Forelimb muscle (tissue), 1 donor: ENCODE measurements at regions not wholly inside any gene's neighbourhood (a gene's known extent, or its start where the extent isn't known, plus 50 kb on each side); places are given as distances from the start of the nearest gene placed in this dataset.

Experiments used
- DNase-seq: peaks from one replicate; pipeline ENCODE4 v3.0.0-alpha.2; 2013; ENCODE audit warnings: low read depth

DNA sequence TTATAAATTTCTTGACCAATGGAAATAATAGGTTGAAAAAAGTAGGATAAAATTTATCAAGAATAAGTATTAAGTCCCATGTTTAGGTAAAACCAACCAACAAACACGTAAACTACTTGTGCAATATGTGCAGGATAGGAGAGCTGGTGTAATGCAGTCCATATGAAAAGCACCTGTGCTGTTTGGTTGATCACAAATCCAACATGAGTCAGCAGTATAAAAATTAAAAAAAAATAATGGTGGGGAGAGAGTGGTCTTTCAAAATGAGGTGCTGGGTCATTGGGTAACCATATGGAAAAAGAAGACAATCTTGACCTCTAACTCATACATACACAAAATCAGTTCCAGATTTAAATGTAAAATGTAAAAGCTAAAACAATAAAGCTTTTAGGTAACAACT is 181.8 kb downstream of the HS3ST3B1 start:
- no peak for DNase-seq

DNA sequence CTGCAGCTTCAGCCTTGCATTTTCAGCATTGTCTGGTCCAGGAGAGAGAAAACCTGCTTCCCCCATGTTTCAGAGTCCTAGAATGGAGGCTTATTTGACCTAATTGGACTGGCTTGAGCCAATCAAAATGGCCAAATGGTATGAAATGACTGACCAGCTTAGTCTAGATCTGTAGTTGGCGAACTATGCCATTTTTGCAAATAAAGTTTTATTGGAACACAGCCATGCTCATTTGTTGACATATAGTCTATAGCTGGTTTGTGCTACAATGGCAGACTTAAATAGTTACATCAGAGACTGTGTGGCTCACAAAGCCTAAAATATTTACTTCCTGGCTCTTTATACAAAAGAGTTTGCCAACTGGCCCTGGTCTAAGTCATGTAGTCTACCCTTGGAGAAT is 180.8 kb downstream of the HS3ST3B1 start:
- no peak for DNase-seq

DNA sequence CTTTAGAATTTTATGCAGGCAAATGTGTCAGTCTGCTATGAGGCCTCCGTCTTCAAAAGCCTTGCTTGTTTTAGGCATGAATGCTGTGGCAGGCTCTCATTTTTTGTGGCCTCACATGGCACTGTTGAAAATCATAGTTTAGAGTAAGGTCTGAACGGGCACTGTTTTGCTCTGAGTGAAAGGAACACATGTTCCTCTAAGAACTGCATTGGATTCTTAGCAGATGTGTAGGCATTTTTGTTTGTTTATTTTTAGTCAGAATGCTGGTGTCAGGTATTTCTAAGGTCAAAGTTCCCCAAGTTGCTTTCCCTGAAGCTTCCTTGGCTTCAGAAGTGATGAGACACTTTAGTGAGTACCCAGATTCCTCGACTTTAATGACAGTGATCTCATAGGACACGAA is 173.7 kb downstream of the HS3ST3B1 start:
- no peak for DNase-seq

DNA sequence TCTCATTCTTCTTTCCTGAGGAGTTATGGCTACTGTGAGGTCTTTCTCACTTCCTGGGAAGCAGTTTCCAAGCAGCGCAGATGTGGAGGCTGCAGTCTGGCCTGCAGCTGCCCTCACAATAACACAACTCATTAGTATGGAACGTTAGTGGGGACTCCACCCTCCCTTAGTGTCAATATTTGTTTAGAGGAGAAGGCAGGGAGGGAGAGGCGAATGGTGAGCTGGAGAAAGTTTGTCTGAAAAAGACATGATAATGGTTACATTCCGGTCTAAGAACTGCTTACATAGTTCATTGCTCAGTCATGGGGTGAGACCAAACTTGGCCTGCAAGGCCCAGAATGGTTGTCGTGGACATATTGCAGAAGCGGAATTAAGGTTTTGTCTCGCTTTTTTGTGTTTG is 170.2 kb downstream of the HS3ST3B1 start:
- no peak for DNase-seq

DNA sequence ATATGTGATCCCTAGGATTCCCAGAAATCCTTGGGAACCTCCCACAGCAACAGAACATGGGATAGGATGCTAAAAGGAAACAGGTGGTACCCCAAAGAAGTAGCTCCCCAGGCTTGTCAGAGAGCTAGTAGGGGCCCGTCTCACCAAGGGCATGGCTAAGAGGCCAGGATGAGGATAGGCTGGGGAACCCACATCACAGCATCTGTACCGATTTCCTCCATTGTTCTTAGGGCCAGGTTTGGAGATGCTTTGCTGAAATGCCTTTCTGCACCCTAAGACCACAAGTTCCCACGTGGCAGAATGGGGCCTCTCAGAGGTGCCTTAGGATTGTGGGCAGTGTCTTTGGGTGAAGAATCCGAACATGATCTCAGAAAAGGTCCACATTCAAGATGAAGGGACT is 169.5 kb downstream of the HS3ST3B1 start:
- no peak for DNase-seq

DNA sequence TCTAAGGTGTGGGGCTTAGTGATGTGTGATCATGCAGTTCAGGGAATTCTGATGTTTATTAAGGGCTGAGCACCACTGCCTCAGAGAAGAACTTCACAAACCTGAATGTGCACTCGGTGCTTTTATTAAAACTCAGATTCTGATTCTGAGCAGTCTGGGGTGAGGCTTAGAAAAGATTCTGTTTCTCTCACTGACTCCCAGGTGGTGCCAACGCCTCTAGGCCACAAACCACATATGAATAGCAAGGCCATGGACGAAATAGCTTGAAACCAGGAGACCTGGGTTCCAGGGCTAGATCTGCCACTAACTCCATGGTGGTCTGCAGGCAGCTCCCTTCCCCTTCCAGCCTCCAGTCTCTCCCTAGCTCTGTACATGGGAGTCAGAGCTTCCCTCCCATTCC is 169.1 kb downstream of the HS3ST3B1 start:
- no peak for DNase-seq

DNA sequence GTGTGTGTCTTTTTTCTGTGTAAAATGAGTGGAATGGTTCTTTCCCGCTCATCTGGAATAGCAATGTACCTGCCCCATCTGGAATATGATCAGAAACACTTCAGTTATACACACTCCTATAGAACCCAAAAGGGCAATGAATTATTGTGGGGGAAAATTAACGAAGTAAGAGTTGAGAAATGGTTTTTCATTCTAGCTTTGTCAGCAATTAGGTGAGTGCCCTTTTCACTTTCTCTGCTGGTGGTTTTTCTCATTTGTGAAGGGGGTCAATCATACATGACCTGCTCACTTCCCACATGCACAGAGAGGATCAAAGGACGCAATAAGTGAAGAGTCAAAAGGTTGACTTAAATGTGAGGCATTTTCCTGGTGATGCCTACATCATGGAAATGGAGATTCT is 168.0 kb downstream of the HS3ST3B1 start:
- DNase-seq = no peak

DNA sequence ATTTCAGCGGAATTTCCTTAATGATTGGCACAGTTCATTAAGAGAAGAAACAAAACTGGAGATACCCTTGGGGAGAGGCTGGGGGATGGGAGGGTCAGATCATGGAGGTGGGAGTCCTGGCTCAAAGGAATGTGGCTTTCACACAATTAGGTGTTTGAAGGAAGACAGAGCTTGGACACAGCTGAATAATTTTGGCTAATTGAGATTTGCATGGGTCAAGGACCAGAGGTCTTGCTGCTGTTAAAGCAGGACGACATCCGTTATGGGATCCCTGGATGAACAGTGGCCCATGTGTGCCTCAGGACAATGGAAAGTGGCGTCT is 160.3 kb downstream of the HS3ST3B1 start:
- no peak for DNase-seq

DNA sequence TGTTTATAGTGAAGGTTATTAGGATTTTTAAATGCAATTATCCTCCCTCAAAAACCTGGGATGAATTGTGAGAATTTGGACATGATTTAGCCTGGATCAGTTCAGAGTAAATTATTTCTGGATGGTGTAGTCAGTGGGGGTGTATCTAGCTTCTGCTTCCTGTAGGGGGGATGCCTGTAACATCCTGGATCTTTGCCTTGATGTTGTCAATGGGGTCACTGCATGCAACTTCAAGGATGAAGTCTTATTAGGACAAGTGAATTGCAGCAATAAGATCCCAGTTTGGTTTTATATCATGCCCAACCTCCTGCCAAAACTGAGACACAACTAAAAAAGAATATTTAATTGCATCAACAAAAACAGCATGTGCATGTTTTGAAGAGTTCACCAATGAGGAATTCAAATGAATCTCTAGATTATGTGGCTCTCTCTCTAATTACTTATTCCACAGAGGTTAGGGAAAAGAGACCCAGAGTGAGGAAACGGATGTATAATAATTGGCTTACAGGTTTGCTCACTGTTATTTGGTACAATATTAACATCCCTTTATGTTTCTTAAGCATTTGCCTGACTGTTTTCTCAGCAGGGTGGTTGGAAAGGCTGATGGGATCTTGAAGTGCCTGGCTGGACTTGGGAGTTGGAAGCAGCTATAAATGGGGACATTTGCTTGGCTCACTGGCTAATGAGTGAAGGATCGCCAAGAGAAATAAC is 159.8 kb downstream of the HS3ST3B1 start:
- no peak for DNase-seq

DNA sequence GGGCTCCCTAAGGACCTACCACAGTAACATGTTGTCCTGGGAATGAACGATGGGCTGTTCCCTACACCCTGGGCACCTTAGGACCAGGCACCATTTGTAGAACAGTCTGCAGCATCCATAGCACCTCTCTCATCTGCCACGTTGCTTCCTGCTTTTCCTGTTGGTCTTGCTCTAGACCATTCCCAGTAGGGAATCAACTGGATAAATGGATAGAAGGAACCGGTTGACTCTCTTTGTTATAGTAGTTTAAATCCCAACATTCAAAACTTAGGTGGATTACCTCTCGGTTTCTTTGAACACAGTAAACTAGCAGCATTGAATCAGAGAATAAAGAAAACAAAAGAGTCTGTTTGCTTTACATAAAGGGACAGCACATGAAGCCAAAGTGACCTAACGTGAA is 159.1 kb downstream of the HS3ST3B1 start:
- no peak for DNase-seq

DNA sequence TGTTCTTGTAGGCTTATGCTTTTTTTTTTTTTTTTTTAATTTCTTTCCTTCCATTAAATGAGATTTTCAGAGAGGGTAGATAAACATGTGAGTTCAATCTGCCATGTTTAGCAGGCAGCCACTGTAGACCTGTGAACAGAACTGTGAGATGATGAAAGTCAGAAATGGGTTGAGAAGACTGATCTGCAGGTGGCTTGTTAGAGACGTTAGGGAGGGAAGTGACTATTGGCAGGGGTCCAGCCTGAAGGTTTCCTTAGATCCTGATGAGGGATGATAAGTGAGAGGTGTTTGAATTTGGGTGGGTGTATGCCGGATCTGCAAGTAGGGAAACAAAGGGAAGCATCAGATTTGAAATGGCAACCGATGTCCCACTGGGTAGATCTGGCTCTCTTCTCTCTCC is 157.8 kb downstream of the HS3ST3B1 start:
- no peak for DNase-seq

DNA sequence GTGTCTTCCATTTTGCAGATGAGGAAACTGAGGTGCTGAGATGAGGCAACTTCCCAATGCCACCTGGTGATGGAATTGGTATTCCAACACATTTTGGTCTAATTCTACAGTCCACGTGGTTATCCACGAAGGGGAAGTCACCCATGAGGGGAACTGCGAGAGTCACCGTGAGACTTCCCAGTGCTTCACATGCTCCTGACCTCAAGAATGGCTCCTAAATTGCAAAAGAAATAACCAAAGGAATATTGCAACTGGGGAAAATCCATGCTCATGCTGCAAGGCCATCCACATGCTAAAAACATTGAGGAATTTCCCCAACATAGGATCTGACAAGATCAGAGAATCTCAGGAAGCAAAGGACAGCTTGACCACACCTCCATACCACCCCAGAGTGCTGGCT is 153.9 kb downstream of the HS3ST3B1 start:
- DNase-seq = no peak

DNA sequence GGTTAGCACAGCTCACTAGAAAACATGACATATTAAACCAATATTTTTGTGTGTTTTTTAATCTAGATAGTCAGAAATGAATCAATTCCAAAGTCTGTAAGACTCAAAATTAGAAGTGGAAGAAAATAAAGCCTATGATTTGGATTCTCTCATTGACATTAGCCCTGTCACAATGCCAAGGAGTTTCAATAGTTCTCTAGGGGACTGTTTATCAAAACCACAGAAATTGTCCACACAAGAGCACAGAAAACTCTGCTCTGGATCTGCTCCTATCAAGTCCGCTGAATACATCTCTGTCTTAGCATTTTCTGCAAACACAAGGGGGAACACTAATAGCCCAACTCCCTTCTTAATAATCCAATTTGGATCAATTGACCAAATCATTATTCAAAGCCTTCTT is 152.0 kb downstream of the HS3ST3B1 start:
- DNase-seq = no peak

DNA sequence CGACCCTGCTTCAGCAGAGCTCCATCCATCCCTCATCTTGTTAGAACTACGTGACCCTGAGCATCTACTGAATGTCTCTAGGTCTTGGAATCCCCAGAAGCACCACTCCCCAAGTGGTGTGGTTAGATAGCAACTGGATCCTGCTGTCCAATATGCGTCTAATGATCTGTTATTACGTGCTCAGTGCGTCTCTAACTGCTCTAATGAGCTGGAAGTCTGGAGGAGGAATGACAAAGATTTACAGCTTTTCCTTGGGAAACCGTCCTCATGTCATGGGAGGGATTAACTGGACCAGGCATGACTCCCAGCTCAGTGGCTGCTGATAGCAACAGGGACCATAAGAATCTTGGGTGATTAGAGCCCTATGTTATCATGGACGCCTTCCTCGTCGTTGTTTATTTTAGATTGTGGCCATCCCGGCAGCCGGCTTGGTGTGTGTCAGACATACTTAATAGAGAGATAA is 150.9 kb downstream of the HS3ST3B1 start:
- no peak for DNase-seq

DNA sequence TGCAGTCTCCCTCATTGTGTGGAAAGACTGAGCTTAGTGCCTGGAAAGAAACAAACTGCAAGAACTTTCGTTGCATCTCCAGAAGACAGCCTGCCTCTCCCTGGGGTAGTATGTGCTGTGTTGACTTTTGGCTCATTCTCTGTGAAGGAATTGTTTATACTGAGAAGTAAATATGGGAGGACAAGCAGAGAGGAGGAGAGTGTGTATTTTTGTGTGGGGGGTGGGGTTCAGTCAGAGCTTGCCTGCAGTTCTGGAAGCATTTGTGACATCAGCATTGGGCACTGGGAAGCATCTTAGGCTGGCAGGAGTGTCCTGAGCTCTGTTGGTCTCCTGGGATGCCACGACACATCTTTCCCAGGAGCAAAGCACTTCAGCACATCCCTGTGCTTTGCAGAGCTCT is 147.9 kb downstream of the HS3ST3B1 start:
- no peak for DNase-seq

DNA sequence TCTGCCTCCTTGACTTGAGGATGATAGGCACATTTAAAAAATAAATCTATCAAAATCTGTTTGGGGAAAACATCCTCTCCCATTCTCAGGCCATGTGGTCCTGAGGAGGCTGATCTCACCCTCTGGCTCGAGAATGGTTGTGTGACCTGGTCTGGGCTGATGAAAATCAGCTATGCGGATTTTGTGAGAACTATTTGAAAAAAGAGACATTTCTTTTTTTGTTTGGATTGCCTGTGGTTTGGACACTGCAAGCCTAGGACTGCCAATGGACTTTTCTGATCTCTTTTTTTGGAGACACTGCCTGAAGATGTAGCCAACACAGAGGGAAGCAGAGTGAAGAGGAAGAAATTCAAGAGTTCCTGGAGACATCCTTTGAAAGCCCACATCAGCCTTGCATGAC is 145.9 kb downstream of the HS3ST3B1 start:
- DNase-seq = no peak

DNA sequence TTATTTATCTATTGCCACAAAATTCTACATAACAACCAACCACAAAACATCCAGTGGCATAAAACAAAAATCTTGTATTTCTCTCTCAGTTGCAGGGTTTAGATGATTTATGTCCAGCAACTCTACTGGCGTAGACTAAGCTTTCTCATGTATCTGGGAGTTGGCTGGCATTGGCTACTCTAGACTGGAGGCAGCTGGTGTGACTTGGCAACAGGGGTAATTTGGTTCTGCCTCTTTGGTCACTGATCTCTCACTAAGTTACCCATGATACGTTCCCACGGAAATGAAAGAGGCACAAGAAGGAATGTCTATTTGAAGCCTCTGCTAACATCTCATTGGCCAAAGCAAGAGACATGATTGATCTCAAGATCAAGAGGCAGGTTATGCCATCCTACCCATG is 144.0 kb downstream of the HS3ST3B1 start:
- no peak for DNase-seq

DNA sequence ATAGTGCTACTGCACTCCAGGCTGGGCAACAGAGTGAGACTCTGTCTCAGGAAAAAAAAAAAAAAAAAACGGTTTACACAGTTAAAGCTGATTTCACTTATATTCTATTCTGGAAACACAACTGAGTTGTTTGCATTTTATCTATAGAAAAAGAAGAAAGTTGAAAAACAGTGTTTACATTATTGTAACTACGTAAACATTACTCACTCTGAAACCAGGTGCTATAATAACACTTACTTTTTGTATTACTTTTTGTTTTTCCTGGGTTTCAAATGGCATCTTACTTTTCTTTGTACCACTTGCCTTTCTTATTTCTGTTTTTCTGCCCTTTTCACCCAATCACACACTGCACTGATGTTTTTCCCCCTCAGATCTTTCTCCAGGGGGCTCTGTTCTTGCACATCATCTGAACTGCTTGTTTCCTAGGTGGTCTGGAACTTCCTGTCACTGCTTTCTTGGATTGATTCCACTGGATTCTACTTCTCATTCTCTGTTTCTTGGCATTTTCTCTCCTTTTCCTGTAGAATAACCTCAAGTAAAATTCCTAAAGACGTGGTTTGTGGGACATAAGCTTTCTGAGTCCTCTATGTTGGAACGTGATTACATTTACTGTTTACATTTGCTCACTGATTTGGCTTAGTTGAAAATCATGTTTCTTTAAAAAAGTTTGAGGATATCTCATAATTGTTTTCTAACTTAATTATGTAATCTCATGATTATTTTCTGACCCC is 142.1 kb downstream of the HS3ST3B1 start:
- DNase-seq = no peak

DNA sequence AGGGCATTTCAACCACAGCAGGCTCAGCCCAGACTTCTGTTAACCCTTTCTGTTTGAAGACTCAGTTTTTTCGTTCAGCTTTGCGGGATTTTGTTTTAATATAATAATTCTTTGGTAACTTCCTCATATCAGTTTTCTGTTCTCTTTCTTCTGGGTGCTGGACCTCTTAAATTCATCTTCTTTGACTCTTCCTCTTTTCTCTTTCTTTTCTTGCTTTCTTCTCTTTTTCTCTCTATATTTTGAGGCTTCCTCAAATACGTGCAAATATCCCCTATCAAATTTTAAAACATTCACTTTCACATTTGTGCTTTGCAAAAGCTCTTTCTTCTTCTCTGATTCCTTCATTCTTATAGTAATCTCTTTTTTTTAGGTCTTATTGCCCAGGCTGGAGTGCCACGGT is 136.3 kb downstream of the HS3ST3B1 start:
- DNase-seq = no peak

DNA sequence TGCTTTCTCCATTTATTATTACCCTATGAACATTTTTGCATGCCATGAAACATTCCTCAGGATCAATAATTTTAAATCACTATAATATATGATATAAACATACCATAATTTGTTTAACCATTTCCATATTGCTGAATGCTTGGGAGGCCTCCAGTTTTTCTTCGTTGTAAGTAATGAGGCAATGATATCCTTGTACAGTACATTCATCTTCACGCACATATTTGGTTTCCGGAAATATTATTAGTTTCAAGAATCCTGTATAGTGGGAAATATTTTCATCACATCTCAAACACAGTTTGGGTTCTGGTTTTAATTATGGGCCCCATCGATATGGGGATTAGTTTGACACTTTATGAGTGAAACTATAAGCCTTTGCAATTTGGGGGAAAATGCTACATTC is 135.4 kb downstream of the HS3ST3B1 start:
- DNase-seq = no peak

DNA sequence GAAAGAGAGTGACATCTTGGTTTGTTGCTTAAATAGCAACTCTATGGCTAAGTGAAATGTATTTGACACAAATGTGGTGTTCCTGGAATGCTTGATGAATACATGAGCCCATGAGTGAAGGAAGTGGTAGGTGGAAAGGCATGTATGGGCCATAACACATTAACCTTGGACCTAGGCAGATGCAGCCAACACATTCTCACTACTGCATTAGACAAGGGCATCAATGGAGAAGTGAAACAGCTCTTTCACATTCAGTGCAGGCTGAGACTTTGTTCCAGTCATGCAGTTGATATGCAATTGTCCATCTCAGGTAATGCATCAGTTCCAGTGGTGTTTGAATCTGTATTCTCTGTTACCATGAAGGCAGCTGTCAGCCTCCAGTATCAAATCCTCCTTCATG is 133.6 kb downstream of the HS3ST3B1 start:
- DNase-seq = no peak

DNA sequence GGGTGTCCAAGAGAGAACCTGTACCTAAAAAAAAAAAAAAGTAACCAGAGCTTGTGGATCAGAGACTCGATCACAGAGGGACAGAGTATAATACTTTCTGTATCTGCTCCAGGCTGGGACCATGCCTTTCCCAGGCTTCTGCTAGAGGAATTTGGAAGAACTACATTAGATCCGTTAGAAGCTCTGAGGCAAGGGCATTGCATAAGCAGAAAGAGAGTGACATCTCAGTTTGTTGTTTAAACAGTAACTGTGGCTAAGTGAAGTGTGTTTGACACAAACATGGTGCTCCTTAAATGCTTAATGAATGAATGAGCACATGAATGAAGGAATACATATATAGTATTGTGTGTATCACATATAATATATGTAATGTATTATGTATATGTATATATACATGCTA is 131.2 kb downstream of the HS3ST3B1 start:
- no peak for DNase-seq

DNA sequence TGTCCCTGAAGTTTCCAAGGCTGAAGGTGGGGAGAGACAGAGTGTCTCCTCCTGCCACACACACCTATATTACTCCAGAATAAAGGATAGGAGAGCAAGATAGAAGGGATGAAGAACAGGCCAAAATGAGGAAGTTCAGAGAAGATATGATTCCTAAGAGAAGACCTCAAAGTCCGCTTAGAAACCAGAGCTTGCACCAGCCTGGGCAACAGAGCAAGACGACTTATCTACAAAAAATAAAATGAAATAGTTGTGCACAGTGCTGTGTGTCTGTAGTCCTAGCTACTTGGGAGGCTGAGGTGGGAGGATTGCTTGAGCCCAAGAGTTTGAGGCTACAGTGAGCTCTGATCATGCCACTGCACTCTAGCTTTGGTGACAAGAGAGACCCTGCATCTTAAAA is 128.2 kb downstream of the HS3ST3B1 start:
- no peak for DNase-seq

DNA sequence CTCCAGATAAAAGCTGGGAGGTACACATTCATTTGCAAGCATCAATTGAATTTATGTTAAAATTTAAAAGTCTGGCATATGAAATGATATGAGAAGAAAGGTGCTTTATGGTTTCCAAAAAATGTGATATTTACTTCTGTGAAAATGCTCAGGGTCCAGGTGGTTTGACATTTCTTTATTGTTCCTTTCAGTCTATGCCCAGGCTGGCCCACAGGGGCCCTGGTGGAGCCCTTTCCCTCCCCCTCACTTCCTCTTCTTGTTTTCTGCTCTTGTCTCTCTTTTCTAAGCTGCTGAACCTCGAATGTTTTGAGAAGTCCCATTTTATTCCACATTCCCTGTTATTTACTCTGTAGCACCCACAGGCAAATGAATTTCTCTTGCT is 127.8 kb downstream of the HS3ST3B1 start:
- DNase-seq = no peak
